ENCODE measurements at regions not wholly inside any gene's neighbourhood (a gene's known extent, or its start where the extent isn't known, plus 50 kb on each side); places are given as distances from the start of the nearest gene placed in this dataset.

DNA sequence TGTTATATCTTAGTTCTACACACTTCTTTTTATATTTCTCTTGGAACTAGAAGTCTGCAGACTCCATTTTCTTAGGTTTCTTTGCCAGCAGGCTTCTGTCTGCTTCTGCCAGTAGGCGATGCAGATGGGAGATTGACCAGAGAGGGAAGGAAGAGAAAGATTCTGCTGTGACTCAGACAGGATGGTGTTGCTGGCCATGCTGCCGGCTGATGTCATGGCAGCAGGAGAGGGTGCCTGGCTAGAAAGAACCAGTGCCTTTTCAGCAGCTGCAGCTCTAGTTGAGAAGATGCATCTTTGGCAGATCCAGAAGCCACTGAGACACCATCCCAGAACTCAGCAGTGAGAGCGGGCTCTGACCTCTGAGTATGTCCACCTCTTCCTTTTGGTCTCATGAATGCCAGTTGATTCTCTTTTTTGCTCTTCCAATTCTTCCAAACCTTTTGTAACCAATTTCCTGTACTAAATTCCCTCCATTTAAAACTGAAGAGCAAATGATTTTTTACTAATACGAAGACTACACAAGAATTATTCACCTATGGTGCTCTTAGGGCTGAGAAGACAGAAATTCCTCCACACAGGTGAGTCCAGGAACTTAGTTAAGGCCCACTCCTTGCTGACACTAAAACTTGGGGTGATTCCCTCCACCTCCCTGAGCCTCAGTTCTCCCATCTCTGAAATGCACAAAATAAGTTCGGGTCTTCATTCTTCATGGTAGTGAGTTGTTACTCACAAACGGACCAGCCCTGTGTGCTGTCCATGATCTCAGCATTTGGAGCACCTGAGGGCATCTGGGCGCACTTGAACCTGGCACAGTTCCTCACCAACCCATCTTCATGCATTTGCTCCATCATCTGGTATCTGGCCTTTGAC lies 200.7 kb downstream of the MYCN start:
- Histone ChIP-seq H3K4me3 (ENCODE audit: low read length) (no peak overlapping the region), H3K36me3 (ENCODE audit: insufficient read depth, low read length) (no peaks in the 10 kb centered on the region), H3K9me3 (ENCODE audit: control insufficient read depth in 1 of 2, insufficient read depth in 1 of 2, low read length in 2 of 2) (no peaks in the 10 kb centered on the region), H3K4me1 (ENCODE audit: insufficient read depth, low read length) (no peaks in the 10 kb centered on the region), H3K27ac (ENCODE audit: low read depth in 1 of 2, low read length in 2 of 2) (no peak overlapping the region), H3K27me3 (ENCODE audit: control insufficient read depth in 1 of 2, insufficient read depth in 2 of 2, low read length in 2 of 2) (no peaks in the 10 kb centered on the region)
- H3K36me3 Mint-ChIP-seq (ENCODE audit: low read depth) = no peaks in the 10 kb centered on the region
- ATAC-seq (ENCODE audit: poor library complexity) (no peak), DNase-seq (no peak)
- no peaks in the 10 kb centered on the region for H3K27me3 Mint-ChIP-seq
- TF ChIP-seq, protein P1, sequence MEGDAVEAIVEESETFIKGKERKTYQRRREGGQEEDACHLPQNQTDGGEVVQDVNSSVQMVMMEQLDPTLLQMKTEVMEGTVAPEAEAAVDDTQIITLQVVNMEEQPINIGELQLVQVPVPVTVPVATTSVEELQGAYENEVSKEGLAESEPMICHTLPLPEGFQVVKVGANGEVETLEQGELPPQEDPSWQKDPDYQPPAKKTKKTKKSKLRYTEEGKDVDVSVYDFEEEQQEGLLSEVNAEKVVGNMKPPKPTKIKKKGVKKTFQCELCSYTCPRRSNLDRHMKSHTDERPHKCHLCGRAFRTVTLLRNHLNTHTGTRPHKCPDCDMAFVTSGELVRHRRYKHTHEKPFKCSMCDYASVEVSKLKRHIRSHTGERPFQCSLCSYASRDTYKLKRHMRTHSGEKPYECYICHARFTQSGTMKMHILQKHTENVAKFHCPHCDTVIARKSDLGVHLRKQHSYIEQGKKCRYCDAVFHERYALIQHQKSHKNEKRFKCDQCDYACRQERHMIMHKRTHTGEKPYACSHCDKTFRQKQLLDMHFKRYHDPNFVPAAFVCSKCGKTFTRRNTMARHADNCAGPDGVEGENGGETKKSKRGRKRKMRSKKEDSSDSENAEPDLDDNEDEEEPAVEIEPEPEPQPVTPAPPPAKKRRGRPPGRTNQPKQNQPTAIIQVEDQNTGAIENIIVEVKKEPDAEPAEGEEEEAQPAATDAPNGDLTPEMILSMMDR (IDR thresholded peaks at IDR 0.05) = no peak
- H3K4me1 Mint-ChIP-seq (ENCODE audit: low read depth) = no peaks in the 10 kb centered on the region
- ChIA-PET CTCF (no interaction called here), POLR2A (no interaction called here)
- no peaks in the 10 kb centered on the region for H3K9me3 Mint-ChIP-seq
- no peak overlapping the region for H3K27ac Mint-ChIP-seq
- H3K4me3 Mint-ChIP-seq = no peak overlapping the region
- intact Hi-C loops (cut with DNase I, micrococcal nuclease) = no loop called here

DNA sequence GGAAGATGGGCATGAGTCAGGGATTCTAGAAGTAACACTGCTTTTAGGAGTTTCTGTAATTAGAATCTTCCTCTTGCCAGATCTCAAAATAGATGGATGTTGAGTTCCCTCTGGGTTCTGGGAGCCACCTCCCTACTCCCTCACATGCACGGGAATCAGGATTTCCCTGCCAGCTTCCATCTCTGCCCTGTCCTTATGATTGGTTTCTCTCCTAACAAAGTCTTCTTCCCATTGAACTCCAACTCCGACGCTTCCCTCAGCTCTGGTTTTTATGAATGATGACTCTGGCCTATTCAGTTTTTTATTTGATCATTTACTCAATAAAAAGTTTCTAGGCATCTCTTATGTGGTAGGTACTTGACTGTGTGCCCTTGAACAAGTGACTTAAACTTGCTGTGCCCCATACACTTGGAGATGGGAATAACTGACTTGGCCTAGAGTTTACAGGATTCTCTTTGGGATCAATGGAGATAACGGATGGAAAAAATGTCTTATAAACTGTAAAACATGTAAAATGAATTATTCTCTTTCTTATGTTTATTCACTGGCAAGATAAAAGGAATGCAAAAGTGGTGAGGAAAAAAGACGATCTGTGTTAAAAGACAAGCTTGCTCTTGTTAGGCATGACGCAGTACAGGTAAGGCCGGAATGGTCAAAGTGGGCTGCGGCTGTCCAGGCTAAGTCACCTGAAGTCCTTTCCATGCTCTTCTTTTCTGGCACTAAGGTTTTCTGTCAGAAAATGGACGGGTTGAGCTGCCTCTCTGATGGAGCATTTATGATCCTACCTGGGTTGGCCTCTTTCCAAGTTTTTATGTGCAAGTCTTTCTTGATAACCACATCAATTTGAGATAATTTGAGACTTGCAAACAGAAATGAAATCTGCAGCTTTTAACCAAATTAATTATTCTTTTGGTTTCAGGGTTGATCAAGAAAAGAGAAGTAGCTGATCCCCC lies 199.6 kb downstream of the MYCN start:
- no peak overlapping the region for H3K4me3 ChIP-seq (ENCODE audit: low read length)
- ChIA-PET CTCF (no interaction called here), POLR2A (no interaction called here)
- no peak overlapping the region for H3K27ac ChIP-seq (ENCODE audit: low read depth in 1 of 2, low read length in 2 of 2)
- H3K36me3 Mint-ChIP-seq (ENCODE audit: low read depth) = no peaks in the 10 kb centered on the region
- intact Hi-C loops (cut with DNase I, micrococcal nuclease) = no loop called here
- no peaks in the 10 kb centered on the region for H3K27me3 ChIP-seq (ENCODE audit: control insufficient read depth in 1 of 2, insufficient read depth in 2 of 2, low read length in 2 of 2)
- ATAC-seq (ENCODE audit: poor library complexity) (no peak), DNase-seq (no peak)
- TF ChIP-seq, protein P1 (IDR thresholded peaks at IDR 0.05) = no peak
- H3K4me3 Mint-ChIP-seq = no peak overlapping the region
- H3K36me3 ChIP-seq (ENCODE audit: insufficient read depth, low read length) = no peaks in the 10 kb centered on the region
- no peaks in the 10 kb centered on the region for H3K9me3 Mint-ChIP-seq
- no peaks in the 10 kb centered on the region for H3K4me1 ChIP-seq (ENCODE audit: insufficient read depth, low read length)
- no peaks in the 10 kb centered on the region for H3K27me3 Mint-ChIP-seq
- H3K9me3 ChIP-seq (ENCODE audit: control insufficient read depth in 1 of 2, insufficient read depth in 1 of 2, low read length in 2 of 2) = no peaks in the 10 kb centered on the region
- H3K4me1 Mint-ChIP-seq (ENCODE audit: low read depth) = no peaks in the 10 kb centered on the region
- H3K27ac Mint-ChIP-seq = no peak overlapping the region

DNA sequence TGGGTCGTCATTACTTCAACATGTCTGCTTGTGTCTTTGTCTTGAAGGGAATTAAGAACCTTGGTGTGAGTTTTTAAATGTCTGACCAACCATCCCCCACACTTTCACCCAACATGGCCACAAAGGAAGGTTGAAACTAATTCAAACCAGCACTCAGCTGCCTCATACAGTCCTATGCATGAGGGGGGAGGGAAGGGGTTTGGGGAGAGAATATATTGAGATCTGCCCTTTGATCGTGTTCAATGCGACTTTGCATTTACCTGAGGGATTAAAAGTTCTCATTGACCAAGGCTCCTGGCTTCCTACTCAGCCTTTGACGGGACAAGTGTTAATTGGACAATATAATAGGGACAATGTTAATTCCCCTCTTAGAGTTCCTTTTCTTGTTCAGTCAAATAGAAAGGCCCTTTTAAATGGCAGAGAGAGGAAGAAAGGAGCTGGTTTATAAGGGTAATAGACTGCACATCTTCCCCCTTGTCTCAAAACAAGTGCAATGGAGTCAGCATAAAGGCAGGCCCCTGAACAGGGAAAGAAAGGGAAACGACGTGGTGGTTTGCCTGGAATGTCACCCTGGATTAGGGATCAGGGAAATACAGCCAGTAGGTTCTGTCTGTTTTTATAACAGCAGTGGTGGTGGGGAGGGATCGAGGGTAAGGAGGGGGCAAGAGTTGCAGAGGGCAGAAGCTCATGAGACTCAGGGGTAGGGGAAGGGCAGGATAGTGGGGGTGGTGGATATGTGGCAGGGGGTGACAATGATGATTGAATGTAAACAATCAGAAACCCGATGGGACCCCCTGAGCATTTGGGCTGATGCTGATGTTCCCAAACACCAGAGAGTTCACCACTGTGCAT lies 198.7 kb downstream of the MYCN start:
- H3K4me3 ChIP-seq (ENCODE audit: low read length) = no peak overlapping the region
- Mint-ChIP-seq H3K9me3 (no peaks in the 10 kb centered on the region), H3K27ac (no peak overlapping the region), H3K4me1 (ENCODE audit: low read depth) (no peaks in the 10 kb centered on the region), H3K27me3 (no peaks in the 10 kb centered on the region), H3K4me3 (no peak overlapping the region), H3K36me3 (ENCODE audit: low read depth) (no peaks in the 10 kb centered on the region)
- H3K36me3 ChIP-seq (ENCODE audit: insufficient read depth, low read length) = no peaks in the 10 kb centered on the region
- DNase-seq (no peak), ATAC-seq (ENCODE audit: poor library complexity) (no peak)
- no peaks in the 10 kb centered on the region for H3K27me3 ChIP-seq (ENCODE audit: control insufficient read depth in 1 of 2, insufficient read depth in 2 of 2, low read length in 2 of 2)
- ChIA-PET CTCF (interaction anchor here (0.7 kb wide), 1 partner anchor 1079 kb away, joined by 3 read pairs; no protein-coding TSS in a partner anchor), POLR2A (no interaction called here)
- no peaks in the 10 kb centered on the region for H3K4me1 ChIP-seq (ENCODE audit: insufficient read depth, low read length)
- no peak overlapping the region for H3K27ac ChIP-seq (ENCODE audit: low read depth in 1 of 2, low read length in 2 of 2)
- no peaks in the 10 kb centered on the region for H3K9me3 ChIP-seq (ENCODE audit: control insufficient read depth in 1 of 2, insufficient read depth in 1 of 2, low read length in 2 of 2)
- intact Hi-C loops (cut with DNase I, micrococcal nuclease) = no loop called here
- TF ChIP-seq, protein P1 (IDR thresholded peaks at IDR 0.05) = no peak
